ENCODE measurements at regions not wholly inside any gene's neighbourhood (a gene's known extent, or its start where the extent isn't known, plus 50 kb on each side); places are given as distances from the start of the nearest gene placed in this dataset.
"Not testable (repeated sequence)": the region's sequence is repeated elsewhere in the genome, so short reads cannot be mapped to it uniquely, and the experiment has no call there.

GRCh38 chr1:187836557-187836956, 1007.8 kb downstream of the PLA2G4A start:
- Mint-ChIP-seq H3K27ac (no peak overlapping the region), H3K9me3 (peaks cover 13 to 55% (median 31%) of the 10 kb centered on the region in 6 donors), H3K27me3 (ENCODE audit: low read depth in 3 of 3) (peaks cover 0 to 1% (median 0%) of the 10 kb centered on the region in 3 donors), H3K4me1 (no peaks in the 10 kb centered on the region), H3K4me3 (no peak overlapping the region), H3K36me3 (peaks cover 0 to 4% (median 3%) of the 10 kb centered on the region in 3 donors)
- no peak for DNase-seq

- DNase-seq: no peak
- Mint-ChIP-seq H3K4me1 (no peaks in the 10 kb centered on the region), H3K4me3 (no peak overlapping the region), H3K36me3 (peaks cover 0 to 3% (median 0%) of the 10 kb centered on the region in 3 donors), H3K27ac (no peak overlapping the region), H3K9me3 (peaks cover 16 to 53% (median 35%) of the 10 kb centered on the region in 6 donors), H3K27me3 (ENCODE audit: low read depth in 3 of 3) (no peaks in the 10 kb centered on the region)
Observed at GRCh38 chr1:187837787-187838186, 1009.0 kb downstream of the PLA2G4A start.

- Mint-ChIP-seq H3K27me3 (ENCODE audit: low read depth in 3 of 3) (no peaks in the 10 kb centered on the region), H3K4me3 (no peak overlapping the region), H3K27ac (no peak overlapping the region)
Observed at GRCh38 chr1:187838335-187839293, 1009.9 kb downstream of the PLA2G4A start.

DNA sequence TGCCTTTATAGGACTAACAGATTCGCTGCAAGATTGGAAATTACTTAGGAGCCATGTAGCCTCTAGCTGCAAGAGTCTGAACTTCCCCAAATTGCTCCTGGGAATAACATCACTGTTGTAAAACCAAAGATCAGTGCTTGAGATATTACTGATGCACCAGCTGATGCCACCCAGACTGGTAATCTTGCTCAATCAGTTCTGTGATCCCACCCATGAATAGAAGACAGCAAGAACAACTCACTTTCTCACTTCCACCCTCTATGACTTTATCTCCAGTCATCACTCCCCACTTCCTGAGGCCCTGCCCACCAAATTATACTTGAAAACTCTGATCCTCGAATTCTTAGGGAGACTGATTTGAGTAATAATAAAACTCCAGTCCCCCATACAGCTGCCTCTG, 1011.1 kb downstream of the PLA2G4A start:
- Mint-ChIP-seq H3K27ac (no peak overlapping the region), H3K4me3 (no peak overlapping the region), H3K4me1 (no peaks in the 10 kb centered on the region), H3K27me3 (ENCODE audit: low read depth in 3 of 3) (no peaks in the 10 kb centered on the region), H3K9me3 (peaks cover 17 to 61% (median 38%) of the 10 kb centered on the region in 6 donors), H3K36me3 (peaks cover 0 to 3% (median 0%) of the 10 kb centered on the region in 3 donors)
- no peak for DNase-seq

More at GRCh38 chr1:187838335-187839293, 1009.9 kb downstream of the PLA2G4A start:
- peaks cover 16 to 54% (median 32%) of the 10 kb centered on the region in 6 donors for H3K9me3 Mint-ChIP-seq
- no peaks in the 10 kb centered on the region for H3K4me1 Mint-ChIP-seq
- no peak for DNase-seq
- H3K36me3 Mint-ChIP-seq: peaks cover 0 to 3% (median 0%) of the 10 kb centered on the region in 3 donors

GRCh38 chr1:187840557-187840956, 1011.8 kb downstream of the PLA2G4A start:
- Mint-ChIP-seq H3K4me3 (no peak overlapping the region), H3K36me3 (peaks cover 0 to 3% (median 0%) of the 10 kb centered on the region in 3 donors), H3K27ac (no peak overlapping the region), H3K9me3 (peaks cover 18 to 67% (median 41%) of the 10 kb centered on the region in 6 donors), H3K4me1 (no peaks in the 10 kb centered on the region), H3K27me3 (ENCODE audit: low read depth in 3 of 3) (no peaks in the 10 kb centered on the region)
- DNase-seq: no peak

GRCh38 chr1:187842406-187843165, 1013.8 kb downstream of the PLA2G4A start:
- Mint-ChIP-seq H3K27me3 (ENCODE audit: low read depth in 3 of 3) (no peaks in the 10 kb centered on the region), H3K9me3 (peaks cover 15 to 64% (median 43%) of the 10 kb centered on the region in 6 donors), H3K27ac (no peak overlapping the region), H3K4me1 (no peaks in the 10 kb centered on the region), H3K4me3 (no peak overlapping the region), H3K36me3 (no peaks in the 10 kb centered on the region)
- no peak for DNase-seq

DNA sequence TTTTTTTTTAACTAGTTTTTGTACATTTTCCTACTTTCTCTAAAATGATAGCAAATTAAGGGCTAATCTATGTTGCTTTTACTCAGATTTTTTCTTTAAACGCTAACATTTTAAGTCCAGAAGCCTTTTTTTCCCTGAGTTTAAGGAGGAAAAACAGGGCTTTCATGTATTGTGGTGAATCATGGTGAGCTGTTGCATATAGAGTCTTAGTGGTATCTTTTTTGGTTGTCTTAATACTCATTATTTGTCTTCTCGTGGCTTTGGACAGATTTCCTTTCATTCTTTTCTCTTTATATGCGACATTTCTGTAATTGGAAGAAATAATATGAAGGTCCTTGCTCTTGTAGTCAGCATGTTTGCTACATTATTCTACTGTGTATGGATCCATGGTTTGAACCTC, 1015.6 kb downstream of the PLA2G4A start:
- Mint-ChIP-seq H3K9me3 (peaks cover 8 to 65% (median 40%) of the 10 kb centered on the region in 6 donors), H3K4me3 (no peak overlapping the region), H3K27ac (no peak overlapping the region), H3K36me3 (no peaks in the 10 kb centered on the region), H3K27me3 (ENCODE audit: low read depth in 3 of 3) (no peaks in the 10 kb centered on the region), H3K4me1 (no peaks in the 10 kb centered on the region)
- DNase-seq: no peak

GRCh38 chr1:187847531-187847930, 1018.8 kb downstream of the PLA2G4A start:
- no peaks in the 10 kb centered on the region for H3K36me3 Mint-ChIP-seq
- no peak overlapping the region for H3K27ac Mint-ChIP-seq
- no peaks in the 10 kb centered on the region for H3K4me1 Mint-ChIP-seq
- H3K4me3 Mint-ChIP-seq: no peak overlapping the region
- no peak for DNase-seq
- peaks cover 0 to 5% (median 0%) of the 10 kb centered on the region in 3 donors for H3K27me3 Mint-ChIP-seq (ENCODE audit: low read depth in 3 of 3)
- H3K9me3 Mint-ChIP-seq: peaks cover 10 to 71% (median 33%) of the 10 kb centered on the region in 6 donors

GRCh38 chr1:187848321-187848720, 1019.6 kb downstream of the PLA2G4A start:
- H3K4me3 Mint-ChIP-seq: no peak overlapping the region

DNA sequence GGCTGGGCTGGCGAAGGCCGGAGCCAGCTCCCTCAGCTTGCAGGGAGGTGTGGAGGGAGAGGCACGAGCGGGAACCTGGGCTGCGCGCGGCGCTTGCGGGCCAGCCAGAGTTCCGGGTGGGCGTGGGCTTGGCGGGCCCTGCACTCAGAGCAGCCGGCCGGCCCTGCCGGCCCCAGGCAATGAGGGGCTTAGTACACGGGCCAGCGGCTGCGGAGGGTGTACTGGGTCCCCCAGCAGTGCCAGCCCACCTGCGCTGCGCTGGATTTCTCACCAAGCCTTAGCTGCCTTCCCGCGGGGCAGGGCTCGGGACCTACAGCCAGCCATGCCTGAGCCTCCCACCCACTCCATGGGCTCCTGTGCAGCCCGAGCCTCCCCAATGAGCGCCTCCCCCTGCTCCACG, 1021.4 kb downstream of the PLA2G4A start:
- H3K4me1 Mint-ChIP-seq, H3K36me3 Mint-ChIP-seq: not testable (repeated sequence)

More at GRCh38 chr1:187848321-187848720, 1019.6 kb downstream of the PLA2G4A start:
- Mint-ChIP-seq H3K9me3 (peaks cover 10 to 70% (median 33%) of the 10 kb centered on the region in 6 donors), H3K4me1 (no peaks in the 10 kb centered on the region), H3K36me3 (no peaks in the 10 kb centered on the region), H3K27ac (no peak overlapping the region), H3K27me3 (ENCODE audit: low read depth in 3 of 3) (peaks cover 0 to 5% (median 0%) of the 10 kb centered on the region in 3 donors)
- no peak for DNase-seq

GRCh38 chr1:187853505-187853904, 1024.8 kb downstream of the PLA2G4A start:
- Mint-ChIP-seq H3K27me3 (ENCODE audit: low read depth in 3 of 3) (peaks cover 0 to 5% (median 0%) of the 10 kb centered on the region in 3 donors), H3K36me3 (no peaks in the 10 kb centered on the region), H3K4me1 (no peaks in the 10 kb centered on the region), H3K27ac (no peak overlapping the region), H3K4me3 (no peak overlapping the region), H3K9me3 (peaks cover 10 to 55% (median 33%) of the 10 kb centered on the region in 6 donors)
- DNase-seq: no peak

More for the DNA sequence above, 1021.4 kb downstream of the PLA2G4A start:
- H3K27me3 Mint-ChIP-seq (ENCODE audit: low read depth in 3 of 3); H3K4me3 Mint-ChIP-seq; DNase-seq; H3K27ac Mint-ChIP-seq: not testable (repeated sequence)
- peaks cover 8 to 60% (median 27%) of the 10 kb centered on the region in 6 donors for H3K9me3 Mint-ChIP-seq

- Mint-ChIP-seq H3K27ac (no peak overlapping the region), H3K4me1 (no peaks in the 10 kb centered on the region), H3K9me3 (peaks cover 13 to 56% (median 37%) of the 10 kb centered on the region in 6 donors), H3K36me3 (no peaks in the 10 kb centered on the region), H3K27me3 (ENCODE audit: low read depth in 3 of 3) (peaks cover 0 to 5% (median 3%) of the 10 kb centered on the region in 3 donors), H3K4me3 (no peak overlapping the region)
- DNase-seq: no peak
Observed at GRCh38 chr1:187854457-187854856, 1025.7 kb downstream of the PLA2G4A start.

- Mint-ChIP-seq H3K36me3 (peaks cover 0 to 3% (median 0%) of the 10 kb centered on the region in 3 donors), H3K27ac (no peak overlapping the region), H3K4me3 (no peak overlapping the region), H3K4me1 (no peaks in the 10 kb centered on the region), H3K27me3 (ENCODE audit: low read depth in 3 of 3) (peaks cover 0 to 3% (median 0%) of the 10 kb centered on the region in 3 donors), H3K9me3 (peaks cover 15 to 55% (median 36%) of the 10 kb centered on the region in 6 donors)
- no peak for DNase-seq
Observed at GRCh38 chr1:187862506-187862905, 1033.8 kb downstream of the PLA2G4A start.
